Neural progenitor cell (in vitro differentiated cells): ENCODE measurements at regions not wholly inside any gene's neighbourhood (a gene's known extent, or its start where the extent isn't known, plus 50 kb on each side); places are given as distances from the start of the nearest gene placed in this dataset.

ENCODE experiments used
- DNase-seq: peaks from one replicate; pipeline ENCODE4 v3.0.0-alpha.2; 2016; ENCODE audit warnings: low spot score
- H2AFZ ChIP-seq: fragments of 200-600 bp; sonication (generic); replicated peaks from 2 replicates; pipeline ENCODE4 v1.6.1; 2016; ENCODE audit warnings: antibody characterized with exemption
- H3F3A ChIP-seq: fragments of 200-600 bp; sonication (generic); 2 replicates; pipeline ENCODE4 v1.6.1; 2016; ENCODE audit warnings: antibody characterized with exemption, low read depth
- H3K27ac ChIP-seq: fragments of 200-600 bp; sonication (generic); 2 replicates; pipeline ENCODE4 v1.5.1; 2016; ENCODE audit warnings: mild to moderate bottlenecking
- H3K27me3 ChIP-seq: fragments of 200-600 bp; sonication (generic); 2 replicates; pipeline ENCODE4 v1.6.1; 2016; ENCODE audit warnings: mild to moderate bottlenecking, moderate library complexity
- H3K36me3 ChIP-seq: fragments of 200-600 bp; sonication (generic); 2 replicates; pipeline ENCODE4 v1.5.1; 2016
- H3K4me1 ChIP-seq: fragments of 200-600 bp; sonication (generic); 2 replicates; pipeline ENCODE4 v1.6.1; 2016; ENCODE audit warnings: mixed run types
- H3K4me2 ChIP-seq: fragments of 200-600 bp; sonication (generic); 2 replicates; pipeline ENCODE4 v1.6.1; 2016
- H3K4me3 ChIP-seq: fragments of 200-600 bp; sonication (generic); 2 replicates; pipeline ENCODE4 v1.5.1; 2016
- H3K79me2 ChIP-seq: fragments of 200-600 bp; sonication (generic); 2 replicates; pipeline ENCODE4 v1.6.1; 2016; ENCODE audit warnings: low read depth
- H3K9ac ChIP-seq: fragments of 200-600 bp; sonication (generic); 2 replicates; pipeline ENCODE4 v1.6.1; 2016
- H3K9me3 ChIP-seq: fragments of 200-600 bp; sonication (generic); 2 replicates; pipeline ENCODE4 v1.5.1; 2016; ENCODE audit warnings: low read depth
- H4K20me1 ChIP-seq: fragments of 200-600 bp; sonication (generic); 2 replicates; pipeline ENCODE4 v1.6.1; 2016; ENCODE audit warnings: low read depth
- H3K27ac Mint-ChIP-seq: 3 replicates; pipeline ENCODE4 v1.8.0; 2021; ENCODE audit warnings: mixed read lengths
- H3K27me3 Mint-ChIP-seq: 2 replicates; pipeline ENCODE4 v1.8.0; 2022; ENCODE audit warnings: low read depth, mild to moderate bottlenecking, inconsistent platforms, moderate library complexity, mixed read lengths; ENCODE audit not compliant: insufficient read depth
- H3K36me3 Mint-ChIP-seq: 3 replicates; pipeline ENCODE4 v1.8.0; 2021; ENCODE audit warnings: mixed read lengths
- H3K4me1 Mint-ChIP-seq: 3 replicates; pipeline ENCODE4 v1.8.0; 2021; ENCODE audit warnings: mixed read lengths
- H3K4me3 Mint-ChIP-seq: 3 replicates; pipeline ENCODE4 v1.8.0; 2021; ENCODE audit warnings: mild to moderate bottlenecking, moderate library complexity, mixed read lengths
- H3K9me3 Mint-ChIP-seq: 3 replicates; pipeline ENCODE4 v1.8.0; 2020; ENCODE audit warnings: mixed read lengths
- CTCF ChIP-seq: fragments of 200-600 bp; sonication (generic); IDR thresholded peaks from 2 replicates; pipeline ENCODE4 v1.5.1; 2017; ENCODE audit warnings: antibody characterized with exemption, mild to moderate bottlenecking
- EZH2 ChIP-seq: fragments of 200-600 bp; sonication (generic); IDR thresholded peaks from 2 replicates; pipeline ENCODE4 v1.6.1; 2017; ENCODE audit warnings: antibody characterized with exemption, mild to moderate bottlenecking, moderate library complexity
- EZH2phosphoT487 ChIP-seq: fragments of 200-600 bp; sonication (generic); IDR thresholded peaks from 2 replicates; pipeline ENCODE4 v1.6.1; 2017; ENCODE audit warnings: antibody characterized with exemption

- Histone ChIP-seq H3K36me3 (no peaks in the 10 kb centered on the region), H3K27me3 (no peaks in the 10 kb centered on the region), H3K4me1 (no peaks in the 10 kb centered on the region), H3K9ac (no peak overlapping the region), H2AFZ (no peak overlapping the region), H3F3A (no peaks in the 10 kb centered on the region), H4K20me1 (no peaks in the 10 kb centered on the region), H3K79me2 (no peaks in the 10 kb centered on the region), H3K27ac (no peak overlapping the region), H3K9me3 (no peaks in the 10 kb centered on the region), H3K4me2 (no peak overlapping the region), H3K4me3 (no peak overlapping the region)
- TF ChIP-seq EZH2 (no peak), EZH2phosphoT487 (no peak), CTCF (no peak)
- no peak for DNase-seq
- no peak overlapping the region for H3K27ac Mint-ChIP-seq
- no peaks in the 10 kb centered on the region for H3K4me1 Mint-ChIP-seq
- H3K9me3 Mint-ChIP-seq = no peaks in the 10 kb centered on the region
- H3K27me3 Mint-ChIP-seq = no peaks in the 10 kb centered on the region
- H3K36me3 Mint-ChIP-seq = no peaks in the 10 kb centered on the region
- no peak overlapping the region for H3K4me3 Mint-ChIP-seq
Measured at GRCh38 chr6:16823718-16824352, 62.6 kb upstream of the ATXN1 start.

DNA sequence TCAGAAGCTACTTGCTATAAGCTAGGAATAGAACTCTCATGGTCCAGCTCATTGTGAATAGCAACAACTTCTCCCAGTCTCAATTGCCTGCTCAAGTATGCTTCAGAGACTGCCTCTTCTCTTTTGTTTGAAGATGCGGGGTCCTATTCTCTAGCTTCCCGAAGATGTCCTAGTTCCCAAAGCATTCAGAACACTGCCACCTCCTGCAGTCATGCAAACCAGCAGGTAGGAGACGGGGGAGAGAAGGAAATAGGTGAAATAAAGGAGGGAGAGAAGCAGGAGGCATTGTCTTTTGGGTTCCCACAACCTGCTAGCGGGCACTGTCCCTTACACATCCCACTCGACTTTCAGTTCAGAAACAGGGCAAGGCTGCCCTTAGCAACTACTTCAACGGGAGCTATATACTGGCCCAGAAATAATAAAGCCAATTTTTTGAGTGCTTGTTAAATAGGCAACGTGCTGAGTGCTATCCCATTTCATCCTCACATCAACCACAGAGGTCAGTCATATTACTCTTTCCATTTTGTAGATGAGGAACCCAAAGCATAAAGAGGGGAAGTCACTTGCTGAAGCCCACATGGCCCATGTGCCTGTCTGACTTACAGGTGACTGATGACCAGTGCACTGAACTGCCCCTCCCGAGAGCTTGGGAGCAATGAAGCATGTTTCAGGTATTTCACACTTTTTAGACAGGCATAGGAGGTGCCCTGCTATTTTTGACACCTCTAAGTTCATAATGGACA lies 61.9 kb upstream of the ATXN1 start:
- no peaks in the 10 kb centered on the region for H3K4me1 ChIP-seq
- no peak overlapping the region for H3K4me2 ChIP-seq
- no peak overlapping the region for H2AFZ ChIP-seq
- no peak overlapping the region for H3K27ac Mint-ChIP-seq
- no peaks in the 10 kb centered on the region for H3K36me3 ChIP-seq
- TF ChIP-seq EZH2phosphoT487 (no peak), EZH2 (no peak), CTCF (no peak)
- H3K9me3 ChIP-seq = no peaks in the 10 kb centered on the region
- no peaks in the 10 kb centered on the region for H3F3A ChIP-seq
- DNase-seq = no peak
- no peaks in the 10 kb centered on the region for H3K9me3 Mint-ChIP-seq
- H4K20me1 ChIP-seq = no peaks in the 10 kb centered on the region
- H3K4me3 Mint-ChIP-seq = no peak overlapping the region
- no peaks in the 10 kb centered on the region for H3K79me2 ChIP-seq
- no peaks in the 10 kb centered on the region for H3K27me3 ChIP-seq
- no peak overlapping the region for H3K9ac ChIP-seq
- no peaks in the 10 kb centered on the region for H3K36me3 Mint-ChIP-seq
- no peaks in the 10 kb centered on the region for H3K4me1 Mint-ChIP-seq
- no peak overlapping the region for H3K27ac ChIP-seq
- H3K4me3 ChIP-seq = no peak overlapping the region
- no peaks in the 10 kb centered on the region for H3K27me3 Mint-ChIP-seq

GRCh38 chr6:16822529-16822928 lies 61.3 kb upstream of the ATXN1 start:
- H3K4me1 Mint-ChIP-seq = no peaks in the 10 kb centered on the region
- no peak overlapping the region for H3K9ac ChIP-seq
- H3K4me3 ChIP-seq = no peak overlapping the region
- no peak overlapping the region for H3K27ac ChIP-seq
- H3K9me3 Mint-ChIP-seq = no peaks in the 10 kb centered on the region
- no peaks in the 10 kb centered on the region for H3K4me1 ChIP-seq
- H3K4me3 Mint-ChIP-seq = no peak overlapping the region
- no peak overlapping the region for H3K4me2 ChIP-seq
- H3K27ac Mint-ChIP-seq = no peak overlapping the region
- no peak for DNase-seq
- no peaks in the 10 kb centered on the region for H3K27me3 Mint-ChIP-seq
- no peaks in the 10 kb centered on the region for H4K20me1 ChIP-seq
- no peaks in the 10 kb centered on the region for H3K36me3 ChIP-seq
- no peaks in the 10 kb centered on the region for H3K27me3 ChIP-seq
- H3K36me3 Mint-ChIP-seq = no peaks in the 10 kb centered on the region
- H2AFZ ChIP-seq = no peak overlapping the region
- TF ChIP-seq CTCF (no peak), EZH2 (no peak), EZH2phosphoT487 (no peak)
- H3K79me2 ChIP-seq = no peaks in the 10 kb centered on the region
- no peaks in the 10 kb centered on the region for H3K9me3 ChIP-seq
- H3F3A ChIP-seq = no peaks in the 10 kb centered on the region
